LoVo (cell line): ENCODE measurements at regions not wholly inside any gene's neighbourhood (a gene's known extent, or its start where the extent isn't known, plus 50 kb on each side); places are given as distances from the start of the nearest gene placed in this dataset.

Source experiments
- DNase-seq: peaks from one replicate; pipeline ENCODE4 v3.0.0-alpha.2; 2016; ENCODE audit warnings: low spot score

GRCh38 chr1:57492586-57493226, 68.8 kb upstream of the DAB1 start:
- no peak for DNase-seq

- no peak for DNase-seq
Measured at GRCh38 chr1:57489358-57490036, 65.6 kb upstream of the DAB1 start.

GRCh38 chr1:57485643-57486042, 61.8 kb upstream of the DAB1 start:
- DNase-seq = no peak

- no peak for DNase-seq
Measured at GRCh38 chr1:57483954-57484353, 60.1 kb upstream of the DAB1 start.

GRCh38 chr1:57479471-57479870, 55.6 kb upstream of the DAB1 start:
- no peak for DNase-seq

GRCh38 chr1:57475366-57475765, 51.5 kb upstream of the DAB1 start:
- DNase-seq = no peak

GRCh38 chr1:57474137-57474750, 50.4 kb upstream of the DAB1 start:
- DNase-seq = no peak
